Fibroblast of skin of abdomen (primary cell): ENCODE measurements at regions not wholly inside any gene's neighbourhood (a gene's known extent, or its start where the extent isn't known, plus 50 kb on each side); places are given as distances from the start of the nearest gene placed in this dataset.
"Not testable (repeated sequence)": the region's sequence is repeated elsewhere in the genome, so short reads cannot be mapped to it uniquely, and the experiment has no call there.

Experiments used
- DNase-seq: peaks from one replicate; pipeline ENCODE4 v3.0.0-alpha.2; 2013

DNA sequence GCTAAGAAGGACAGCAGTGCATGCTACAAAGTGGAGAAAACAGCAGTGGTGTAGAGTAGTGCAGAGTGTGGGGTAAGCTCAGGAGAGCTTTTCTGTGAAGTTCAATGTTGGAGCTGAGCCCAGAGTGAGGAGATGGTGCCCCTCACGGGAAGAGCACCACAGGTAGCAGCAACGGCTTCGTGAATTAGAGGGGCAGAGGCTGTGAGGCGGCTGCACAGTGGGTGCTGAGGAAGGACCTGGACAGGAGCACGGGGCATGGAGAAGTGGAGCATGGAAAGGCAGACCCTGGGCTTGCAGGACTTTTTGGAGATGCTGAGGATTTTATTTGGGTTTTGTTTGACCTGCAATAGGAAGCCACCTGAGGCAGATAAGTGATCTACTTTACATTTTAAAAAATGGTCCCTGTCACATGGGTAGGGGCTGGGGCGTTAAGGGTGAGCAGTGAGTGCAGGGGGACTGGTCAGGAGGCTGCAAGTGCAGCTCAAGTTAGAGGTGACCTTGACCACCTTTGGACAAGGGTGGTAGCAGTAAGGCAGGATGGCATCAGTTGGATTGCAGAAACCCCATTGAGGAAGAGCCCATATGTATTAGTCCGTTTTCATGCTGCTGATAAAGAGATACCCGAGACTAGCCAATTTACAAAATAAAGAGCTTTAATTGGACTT is 85.0 kb downstream of the MYCN start:
- no peak for DNase-seq

DNA sequence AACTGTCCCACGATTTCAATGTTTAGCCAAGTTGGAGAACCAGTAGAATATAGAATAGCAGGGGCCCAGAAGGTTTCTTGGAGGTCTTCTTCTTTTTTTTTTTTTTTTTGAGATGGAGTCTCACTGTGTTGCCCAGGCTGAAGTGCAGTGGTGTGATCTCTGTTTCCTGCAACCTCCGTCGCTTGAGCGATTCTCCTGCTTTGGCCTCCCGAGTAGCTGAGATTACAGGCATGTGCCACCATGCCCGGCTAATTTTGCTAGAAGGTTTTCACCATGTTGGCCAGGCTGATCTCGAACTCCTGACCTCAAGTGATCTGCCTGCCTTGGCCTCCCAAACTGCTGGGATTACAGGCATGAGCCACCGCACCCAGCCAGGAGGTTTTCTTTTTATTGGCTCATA is 84.3 kb downstream of the MYCN start:
- not testable (repeated sequence) for DNase-seq

GRCh38 chr2:16023506-16024360 is 83.4 kb downstream of the MYCN start:
- no peak for DNase-seq

DNA sequence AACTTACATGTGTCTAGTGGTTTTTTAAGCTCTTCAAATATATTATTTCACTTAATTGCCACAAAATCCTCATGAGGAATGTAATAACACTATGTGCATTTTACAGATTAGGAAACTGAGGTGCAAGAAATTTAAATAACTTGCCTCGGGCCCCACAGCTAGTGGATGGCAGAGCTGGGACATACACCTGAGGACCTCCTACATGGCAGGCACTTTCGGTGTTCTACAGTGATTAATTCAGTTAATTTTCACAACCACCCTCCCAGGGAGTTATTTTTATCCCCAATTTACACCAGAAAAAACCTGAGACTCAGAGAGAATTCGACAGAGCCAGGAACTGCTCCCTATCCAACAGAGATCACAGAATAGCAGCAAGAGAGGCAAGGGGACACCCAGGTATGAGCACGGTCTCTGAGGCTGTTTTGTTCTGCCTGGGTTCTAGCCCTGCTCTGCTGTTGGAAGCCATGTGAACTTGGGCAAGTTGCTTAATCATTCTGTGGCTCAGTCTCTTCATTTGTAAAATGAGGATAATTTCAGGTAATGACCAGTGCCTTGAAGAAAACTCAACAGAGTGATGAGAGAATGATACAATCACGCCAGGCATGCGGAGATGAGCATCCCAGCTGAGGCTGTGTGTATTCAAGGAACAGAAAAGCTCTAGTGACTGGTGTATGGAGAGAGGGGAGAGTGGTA is 82.3 kb downstream of the MYCN start:
- no peak for DNase-seq

- no peak for DNase-seq
Measured at GRCh38 chr2:16021611-16022363, 81.4 kb downstream of the MYCN start.

DNA sequence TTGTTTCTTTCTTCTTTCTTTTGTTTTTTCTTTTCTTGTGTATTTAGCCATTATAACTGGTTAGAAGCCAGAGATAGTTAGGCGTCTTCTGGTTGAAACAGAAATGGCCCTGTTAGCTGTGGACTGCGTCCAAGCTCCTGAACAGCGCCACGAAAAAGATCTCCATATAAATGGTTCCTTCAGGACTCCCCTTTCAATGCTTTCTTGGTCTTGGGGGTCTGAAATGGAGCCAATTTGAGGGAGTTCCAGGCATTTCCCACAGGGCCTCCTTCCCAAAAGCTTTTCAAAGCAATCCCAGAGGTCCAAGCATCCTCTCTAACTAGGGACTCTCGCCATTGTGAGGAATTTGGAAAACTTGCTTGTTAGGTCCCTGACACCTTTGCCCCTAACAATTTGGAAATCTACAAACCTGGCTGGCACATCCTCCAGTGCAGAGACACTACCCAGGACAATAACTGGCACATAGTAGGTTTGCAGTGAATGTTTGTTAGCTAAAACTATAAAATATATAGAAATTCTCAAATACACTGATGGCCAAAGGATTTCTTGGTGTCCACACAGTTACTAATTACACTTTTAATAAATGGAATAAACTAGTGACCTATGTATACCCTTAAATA is 80.1 kb downstream of the MYCN start:
- no peak for DNase-seq

DNA sequence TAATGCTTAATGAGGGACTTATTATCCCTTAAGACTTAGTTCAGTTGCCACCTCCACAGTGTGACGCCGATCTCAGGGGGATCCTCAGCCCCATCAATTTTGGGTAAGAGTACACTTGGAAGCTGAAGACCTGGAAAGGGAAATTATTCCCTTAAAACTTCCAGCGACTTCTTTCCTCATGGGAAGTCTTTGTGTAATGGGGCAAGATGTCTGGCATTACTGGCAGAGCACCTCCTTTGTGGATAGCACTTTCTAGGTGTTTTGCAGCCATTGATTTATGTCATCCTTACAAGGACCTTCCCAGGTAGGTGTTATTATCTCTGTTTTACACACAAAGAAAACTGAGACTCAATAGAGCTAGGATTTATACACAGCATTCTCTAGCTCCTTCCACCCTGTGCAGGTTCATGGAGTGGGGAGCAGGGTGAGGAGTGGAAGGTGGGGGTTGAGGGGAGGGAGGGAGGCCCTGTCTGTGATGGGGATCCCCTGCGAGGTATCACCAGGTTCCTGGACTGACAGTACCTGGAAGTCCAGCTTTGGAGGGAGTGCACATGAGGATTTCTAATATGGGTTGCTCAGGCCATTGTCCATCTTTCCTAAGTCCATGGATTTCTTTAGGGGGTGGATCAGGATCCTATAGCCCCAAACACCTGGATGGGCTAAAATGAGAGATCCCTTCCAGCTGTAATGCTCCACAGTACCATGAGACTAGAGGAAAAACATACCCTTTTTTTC is 79.4 kb downstream of the MYCN start:
- no peak for DNase-seq

DNA sequence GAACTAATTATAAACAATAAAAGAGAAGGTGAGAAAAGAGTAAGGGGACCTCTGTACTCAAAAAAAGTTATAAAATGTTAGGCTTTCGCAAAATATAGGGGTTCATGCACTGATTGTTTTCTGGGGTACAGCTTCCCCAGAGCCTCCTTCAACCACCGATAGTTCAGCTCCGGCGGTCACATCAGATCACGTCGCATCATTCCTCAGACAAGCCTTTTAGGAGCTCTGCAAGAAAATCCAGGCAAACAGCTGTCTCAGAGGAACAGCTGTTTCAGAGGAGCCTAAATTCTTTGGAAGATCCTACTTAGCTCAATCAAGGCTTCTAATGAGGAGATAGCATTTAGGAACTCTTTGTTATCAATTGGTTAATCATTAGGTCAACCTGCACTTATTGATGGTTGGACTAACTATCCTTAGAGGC is 78.7 kb downstream of the MYCN start:
- no peak for DNase-seq

GRCh38 chr2:16018277-16019059 is 78.1 kb downstream of the MYCN start:
- DNase-seq, result no peak

DNA sequence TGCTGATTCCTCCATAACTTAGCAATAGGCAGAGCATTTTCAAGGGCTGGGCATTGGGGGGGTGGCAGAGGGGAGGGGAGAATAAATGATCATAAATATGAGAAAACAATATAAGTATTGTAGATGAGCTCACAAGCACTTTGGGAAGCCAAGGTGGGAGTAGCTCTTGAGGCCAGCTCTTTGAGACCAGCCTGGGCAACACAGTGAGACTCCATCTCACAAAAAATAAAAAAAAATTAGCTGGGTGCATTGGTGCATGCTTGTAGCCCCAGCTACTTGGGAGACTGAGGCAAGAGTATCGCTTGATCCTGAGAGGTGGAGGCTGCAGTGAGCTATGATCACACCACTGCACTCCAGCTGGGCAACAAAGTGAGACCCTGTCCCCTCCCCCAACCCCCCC is 75.9 kb downstream of the MYCN start:
- DNase-seq, result no peak

GRCh38 chr2:16015903-16016265 is 75.5 kb downstream of the MYCN start:
- DNase-seq, result no peak

DNA sequence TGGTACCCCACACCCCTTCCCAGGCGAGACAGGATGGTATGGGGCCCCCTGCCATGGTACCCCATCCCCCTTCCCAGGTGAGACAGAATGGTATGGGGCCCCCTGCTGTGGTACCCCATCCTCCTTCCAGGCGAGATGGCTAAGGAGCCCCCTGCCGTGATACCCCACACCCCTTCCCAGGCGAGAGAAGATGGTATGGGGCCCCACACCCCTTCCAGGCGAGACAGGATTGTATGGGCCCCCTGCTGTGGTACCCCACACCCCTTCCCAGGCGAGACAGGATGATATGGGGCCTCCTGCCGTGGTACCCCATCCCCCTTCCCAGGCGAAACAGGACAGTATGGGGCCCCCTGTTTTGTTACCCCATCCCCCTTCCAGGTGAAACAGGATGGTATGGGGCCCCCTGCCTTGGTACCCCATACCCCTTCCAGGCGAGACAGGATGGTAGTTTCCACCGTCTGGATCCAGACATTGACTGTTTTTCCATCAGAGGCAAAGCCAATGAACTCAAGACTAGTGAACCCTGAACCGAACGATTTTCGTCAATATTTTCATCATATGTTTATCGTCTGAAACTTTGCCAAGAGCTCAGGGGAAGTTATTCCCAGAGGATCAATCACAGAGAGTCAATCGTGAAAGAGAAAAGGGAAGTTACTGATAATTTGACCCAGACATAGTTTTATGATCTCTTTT is 75.0 kb downstream of the MYCN start:
- no peak for DNase-seq

DNA sequence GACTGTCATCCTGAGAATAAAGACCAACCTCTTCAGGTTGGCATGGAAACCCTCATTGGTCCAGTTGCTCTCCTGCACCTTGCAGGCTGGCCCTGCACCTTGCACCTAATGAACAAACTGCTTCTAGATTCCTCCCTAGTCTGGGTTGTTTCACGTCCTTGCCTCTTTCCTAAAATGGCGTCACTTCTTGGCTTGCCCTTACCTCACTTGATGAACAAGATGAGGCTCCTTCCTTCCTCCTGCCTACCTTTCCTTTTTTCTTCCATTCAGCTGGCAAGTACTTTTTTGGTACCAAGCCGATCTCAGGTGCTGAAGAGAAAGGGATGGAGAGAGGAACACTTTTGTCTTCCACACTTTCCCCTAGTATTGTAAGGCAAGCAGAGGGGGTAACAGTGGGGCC is 74.5 kb downstream of the MYCN start:
- no peak for DNase-seq

GRCh38 chr2:16014041-16014787 is 73.9 kb downstream of the MYCN start:
- DNase-seq, result no peak

GRCh38 chr2:16013359-16013911 is 73.1 kb downstream of the MYCN start:
- DNase-seq, result no peak

DNA sequence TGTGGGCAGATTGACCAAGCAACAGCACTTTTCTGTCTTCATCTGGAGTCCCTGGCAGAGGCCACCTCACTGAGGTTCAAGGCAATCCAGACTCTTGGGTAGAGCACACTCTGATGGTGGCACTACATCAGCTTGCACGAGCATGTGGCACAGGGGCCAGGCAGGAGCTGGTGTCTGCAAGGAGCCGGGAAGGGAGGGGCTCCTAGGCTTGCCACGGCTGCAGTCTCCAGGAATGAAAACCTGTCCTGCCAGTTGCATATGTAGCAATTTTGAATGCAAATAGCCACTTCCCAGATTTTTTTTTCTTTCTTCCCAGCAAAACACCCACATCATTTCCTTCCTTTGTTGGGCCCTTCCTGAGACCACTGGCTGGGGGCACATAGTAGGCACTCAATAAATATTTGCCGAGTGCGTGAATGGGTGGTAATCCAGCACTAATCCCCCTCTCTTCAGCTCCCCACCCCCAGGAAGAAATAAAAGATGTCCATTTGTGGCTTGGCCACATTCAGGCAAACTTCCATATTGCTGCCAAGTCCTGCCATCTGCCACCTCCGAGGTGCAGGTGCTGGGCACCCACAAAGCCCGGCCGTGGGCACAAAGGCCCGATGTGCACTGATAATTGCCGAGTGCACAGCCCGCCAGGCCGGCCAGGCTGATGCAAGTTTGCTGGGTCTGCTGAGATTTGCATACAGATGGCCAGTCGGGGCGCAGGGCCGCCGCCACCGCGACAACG is 72.4 kb downstream of the MYCN start:
- no peak for DNase-seq

GRCh38 chr2:16012029-16012596 is 71.8 kb downstream of the MYCN start:
- DNase-seq, result no peak

DNA sequence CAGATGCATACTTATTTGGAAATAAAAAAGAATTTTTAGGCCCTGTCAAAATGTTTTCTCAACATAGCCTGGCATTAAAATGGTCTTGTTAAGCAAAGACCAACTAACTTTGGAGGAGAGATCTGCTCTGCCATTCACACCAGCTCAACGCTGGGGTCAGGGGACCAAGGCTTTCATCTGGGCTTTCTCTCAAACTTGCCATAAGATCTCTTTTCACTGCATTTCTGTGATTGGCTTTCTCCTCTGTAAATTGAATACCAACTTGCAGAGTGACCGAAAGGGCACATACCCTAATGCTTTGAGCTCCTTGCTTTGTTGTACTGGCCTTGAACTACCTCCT is 71.2 kb downstream of the MYCN start:
- DNase-seq, result no peak
